OCI-LY1 (cell line): ENCODE measurements at regions not wholly inside any gene's neighbourhood (a gene's known extent, or its start where the extent isn't known, plus 50 kb on each side); places are given as distances from the start of the nearest gene placed in this dataset.

Source experiments
- H2AFZ ChIP-seq: fragments of 200-600 bp; sonication (generic), shearing (Covaris generic); 2 replicates; pipeline ENCODE4 v1.6.0; 2014; ENCODE audit warnings: antibody characterized with exemption, mild to moderate bottlenecking, low read length
- H3F3A ChIP-seq: fragments of 200-600 bp; sonication (generic), shearing (Covaris generic); 2 replicates; pipeline ENCODE4 v1.6.0; 2014; ENCODE audit warnings: mild to moderate bottlenecking, antibody characterized with exemption, low read length, moderate library complexity; ENCODE audit not compliant: insufficient read depth
- H3K27ac ChIP-seq: fragments of 200-600 bp; sonication (generic); 2 replicates; pipeline ENCODE4 v1.5.1; 2014; ENCODE audit warnings: low read length, mixed run types, mild to moderate bottlenecking, low read depth; ENCODE audit not compliant: poor library complexity, severe bottlenecking
- H3K27me3 ChIP-seq: fragments of 200-600 bp; sonication (generic); 2 replicates; pipeline ENCODE4 v1.6.0; 2014; ENCODE audit warnings: antibody characterized with exemption, mild to moderate bottlenecking, low read length, moderate library complexity; ENCODE audit not compliant: insufficient read depth
- H3K36me3 ChIP-seq: fragments of 200-600 bp; sonication (generic); 2 replicates; pipeline ENCODE4 v1.6.1; 2014; ENCODE audit warnings: mild to moderate bottlenecking, antibody characterized with exemption, low read length, moderate library complexity, mixed read lengths; ENCODE audit not compliant: insufficient read depth
- H3K4me1 ChIP-seq: fragments of 200-600 bp; sonication (generic); 2 replicates; pipeline ENCODE4 v1.5.1; 2014; ENCODE audit warnings: mild to moderate bottlenecking, low read length, moderate library complexity; ENCODE audit not compliant: insufficient read depth, severe bottlenecking
- H3K4me2 ChIP-seq: fragments of 200-600 bp; sonication (generic), shearing (Covaris generic); 2 replicates; pipeline ENCODE4 v1.6.1; 2014; ENCODE audit warnings: low read length
- H3K4me3 ChIP-seq: fragments of 200-600 bp; sonication (generic); 2 replicates; pipeline ENCODE4 v1.5.1; 2014; ENCODE audit warnings: low read length, low read depth, mild to moderate bottlenecking, mixed read lengths; ENCODE audit not compliant: poor library complexity, severe bottlenecking
- H3K79me2 ChIP-seq: fragments of 200-600 bp; shearing (Covaris generic); 2 replicates; pipeline ENCODE4 v1.6.1; 2016; ENCODE audit warnings: mixed run types, low read length, mixed read lengths; ENCODE audit not compliant: insufficient read depth
- H3K9ac ChIP-seq: fragments of 200-600 bp; sonication (generic), shearing (Covaris generic); 2 replicates; pipeline ENCODE4 v1.6.1; 2014; ENCODE audit warnings: mild to moderate bottlenecking, low read length, mixed read lengths
- H3K9me2 ChIP-seq: fragments of 200-600 bp; sonication (generic), shearing (Covaris generic); 2 replicates; pipeline ENCODE4 v1.6.1; 2014; ENCODE audit warnings: low read depth, mild to moderate bottlenecking, low read length, mixed read lengths
- H3K9me3 ChIP-seq: fragments of 200-600 bp; shearing (Covaris generic); 2 replicates; pipeline ENCODE4 v1.6.1; 2014; ENCODE audit warnings: low read length, mixed read lengths
- H4K20me1 ChIP-seq: fragments of 200-600 bp; sonication (generic), shearing (Covaris generic); 2 replicates; pipeline ENCODE4 v1.6.0; 2016; ENCODE audit warnings: mild to moderate bottlenecking, low read length; ENCODE audit not compliant: insufficient read depth
- EZH2 ChIP-seq: fragments of 200-600 bp; sonication (generic), shearing (Covaris generic); IDR thresholded peaks from 2 replicates; pipeline ENCODE4 v1.8.0; 2017; ENCODE audit warnings: borderline replicate concordance, mixed run types, mild to moderate bottlenecking, antibody characterized with exemption, low read length, moderate library complexity, mixed read lengths
- TF ChIP-seq, protein P1 (sequence below): fragments of 200-600 bp; sonication (generic), shearing (Covaris generic); IDR thresholded peaks from 2 replicates; pipeline ENCODE4 v1.5.1; 2017; ENCODE audit warnings: mild to moderate bottlenecking, antibody characterized with exemption, low read length, moderate library complexity, mixed read lengths

- H3K4me1 ChIP-seq: no peaks in the 10 kb centered on the region
- no peak overlapping the region for H3K4me2 ChIP-seq
- H2AFZ ChIP-seq: no peak overlapping the region
- H3K79me2 ChIP-seq: no peaks in the 10 kb centered on the region
- no peaks in the 10 kb centered on the region for H4K20me1 ChIP-seq
- TF ChIP-seq, protein P1, sequence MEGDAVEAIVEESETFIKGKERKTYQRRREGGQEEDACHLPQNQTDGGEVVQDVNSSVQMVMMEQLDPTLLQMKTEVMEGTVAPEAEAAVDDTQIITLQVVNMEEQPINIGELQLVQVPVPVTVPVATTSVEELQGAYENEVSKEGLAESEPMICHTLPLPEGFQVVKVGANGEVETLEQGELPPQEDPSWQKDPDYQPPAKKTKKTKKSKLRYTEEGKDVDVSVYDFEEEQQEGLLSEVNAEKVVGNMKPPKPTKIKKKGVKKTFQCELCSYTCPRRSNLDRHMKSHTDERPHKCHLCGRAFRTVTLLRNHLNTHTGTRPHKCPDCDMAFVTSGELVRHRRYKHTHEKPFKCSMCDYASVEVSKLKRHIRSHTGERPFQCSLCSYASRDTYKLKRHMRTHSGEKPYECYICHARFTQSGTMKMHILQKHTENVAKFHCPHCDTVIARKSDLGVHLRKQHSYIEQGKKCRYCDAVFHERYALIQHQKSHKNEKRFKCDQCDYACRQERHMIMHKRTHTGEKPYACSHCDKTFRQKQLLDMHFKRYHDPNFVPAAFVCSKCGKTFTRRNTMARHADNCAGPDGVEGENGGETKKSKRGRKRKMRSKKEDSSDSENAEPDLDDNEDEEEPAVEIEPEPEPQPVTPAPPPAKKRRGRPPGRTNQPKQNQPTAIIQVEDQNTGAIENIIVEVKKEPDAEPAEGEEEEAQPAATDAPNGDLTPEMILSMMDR: no peak
- TF ChIP-seq EZH2: no peak
- H3K4me3 ChIP-seq: no peak overlapping the region
- no peak overlapping the region for H3K9ac ChIP-seq
- H3K27me3 ChIP-seq: no peaks in the 10 kb centered on the region; the same call in 1 of the 2 replicates
- no peak overlapping the region for H3K27ac ChIP-seq
- no peaks in the 10 kb centered on the region for H3K36me3 ChIP-seq
- no peaks in the 10 kb centered on the region for H3K9me3 ChIP-seq
- no peaks in the 10 kb centered on the region for H3F3A ChIP-seq
- no peaks in the 10 kb centered on the region for H3K9me2 ChIP-seq
Measured at GRCh38 chr1:5574641-5575040, 417.6 kb downstream of the NPHP4 start.

DNA sequence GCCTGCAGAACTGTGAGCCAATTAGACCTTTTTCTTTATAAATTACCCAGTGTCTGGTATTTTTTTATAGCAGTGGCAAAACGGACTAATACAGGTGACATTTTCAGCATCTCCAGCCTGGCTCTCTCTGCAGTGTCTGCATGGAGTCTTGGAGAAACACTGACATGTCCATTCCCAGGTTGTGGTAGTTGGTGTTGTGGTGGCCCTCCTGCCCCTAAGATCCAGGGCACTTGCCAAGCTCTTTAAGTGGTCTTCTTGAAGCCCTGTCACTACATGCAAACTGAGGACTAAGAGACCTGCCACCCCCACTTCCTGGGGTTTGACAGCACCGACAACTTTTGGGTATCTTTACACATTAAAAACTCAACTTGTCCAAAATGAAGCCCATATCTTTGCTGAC is 419.4 kb downstream of the NPHP4 start:
- no peaks in the 10 kb centered on the region for H3K4me1 ChIP-seq
- no peak overlapping the region for H2AFZ ChIP-seq
- no peak overlapping the region for H3K27ac ChIP-seq
- H3K36me3 ChIP-seq: no peaks in the 10 kb centered on the region
- H3K9me2 ChIP-seq: no peaks in the 10 kb centered on the region
- no peaks in the 10 kb centered on the region for H3K79me2 ChIP-seq
- H3K4me2 ChIP-seq: no peak overlapping the region
- no peaks in the 10 kb centered on the region; the same call in 1 of the 2 replicates for H3K27me3 ChIP-seq
- H3F3A ChIP-seq: no peaks in the 10 kb centered on the region
- H3K9me3 ChIP-seq: no peaks in the 10 kb centered on the region
- no peaks in the 10 kb centered on the region for H4K20me1 ChIP-seq
- no peak for TF ChIP-seq EZH2
- no peak overlapping the region for H3K9ac ChIP-seq
- H3K4me3 ChIP-seq: no peak overlapping the region

DNA sequence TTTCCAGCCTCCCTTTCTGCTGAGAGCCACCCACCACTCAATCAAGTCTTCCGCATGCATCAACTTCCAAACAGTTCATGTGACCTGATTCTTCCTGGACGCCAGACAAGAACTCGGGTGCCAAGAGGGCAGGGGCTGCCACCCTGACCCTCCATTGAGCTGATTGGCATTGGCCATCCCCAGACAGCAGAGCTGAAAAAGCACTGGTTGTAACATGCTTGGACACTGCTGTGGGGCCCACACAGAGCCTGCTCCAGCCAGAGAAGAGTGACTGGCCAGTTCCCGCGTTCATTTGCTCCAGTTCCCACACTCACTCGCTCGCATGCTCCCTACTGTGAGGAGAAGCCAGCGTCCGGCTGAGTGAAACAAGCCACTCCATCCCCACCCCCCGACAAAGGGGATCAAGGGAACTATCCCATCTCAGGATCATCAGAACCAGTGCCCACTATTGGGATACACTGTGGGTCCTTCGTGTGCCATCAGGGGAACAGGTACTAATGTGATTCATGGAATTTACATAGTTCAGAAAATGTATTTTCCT is 420.3 kb downstream of the NPHP4 start:
- no peak overlapping the region for H3K9ac ChIP-seq

More for the DNA sequence above, 420.3 kb downstream of the NPHP4 start:
- no peaks in the 10 kb centered on the region for H3F3A ChIP-seq
- H3K27ac ChIP-seq: no peak overlapping the region
- no peaks in the 10 kb centered on the region for H3K36me3 ChIP-seq
- no peaks in the 10 kb centered on the region for H3K9me3 ChIP-seq
- no peak overlapping the region for H3K4me3 ChIP-seq
- no peaks in the 10 kb centered on the region for H3K79me2 ChIP-seq
- no peak overlapping the region for H2AFZ ChIP-seq
- no peaks in the 10 kb centered on the region; the same call in 1 of the 2 replicates for H3K27me3 ChIP-seq
- no peaks in the 10 kb centered on the region for H4K20me1 ChIP-seq
- no peak for TF ChIP-seq EZH2
- TF ChIP-seq, protein P1: no peak
- no peak overlapping the region for H3K4me2 ChIP-seq
- H3K9me2 ChIP-seq: no peaks in the 10 kb centered on the region
- no peaks in the 10 kb centered on the region for H3K4me1 ChIP-seq
